Cardiac muscle cell (in vitro differentiated cells and primary cell): ENCODE measurements at regions not wholly inside any gene's neighbourhood (a gene's known extent, or its start where the extent isn't known, plus 50 kb on each side); places are given as distances from the start of the nearest gene placed in this dataset.
A peak's percentile ranks its signal among the peaks of the same experiment; 100 is the strongest.

Source experiments
- DNase-seq, 2 donors: peaks; one replicate each; pipeline versions ENCODE4 v3.0.0 to v3.0.0-alpha.2; 2010 to 2017; ENCODE audit warnings: low read depth in 1 of 2, low spot score in 1 of 2
- H3K27ac ChIP-seq: fragments of 200-600 bp; sonication (generic); 2 replicates; pipeline ENCODE4 v1.5.1; 2016
- H3K27me3 ChIP-seq: fragments of 200-600 bp; sonication (generic); 2 replicates; pipeline ENCODE4 v1.6.0; 2016; ENCODE audit warnings: control low read depth
- H3K36me3 ChIP-seq: fragments of 200-600 bp; sonication (generic); 2 replicates; pipeline ENCODE4 v1.5.1; 2016; ENCODE audit warnings: control low read depth
- H3K4me1 ChIP-seq: fragments of 200-600 bp; sonication (generic); 2 replicates; pipeline ENCODE4 v1.8.1; 2017; ENCODE audit warnings: low read depth, mild to moderate bottlenecking, mixed run types
- H3K4me3 ChIP-seq: fragments of 200-600 bp; sonication (generic); 2 replicates; pipeline ENCODE4 v1.5.1; 2016; ENCODE audit warnings: mild to moderate bottlenecking
- H3K9me3 ChIP-seq: fragments of 200-600 bp; sonication (generic); 2 replicates; pipeline ENCODE4 v1.5.1; 2017; ENCODE audit warnings: low read depth, mild to moderate bottlenecking, control low read depth
- CTCF ChIP-seq: IDR thresholded peaks from 2 replicates; pipeline ENCODE4 v1.5.1; 2012; ENCODE audit warnings: low read depth, mild to moderate bottlenecking, low read length

GRCh38 chr1:29516063-29516820 is 279.9 kb downstream of the PTPRU start:
- Histone ChIP-seq H3K36me3 (no peaks in the 10 kb centered on the region), H3K27ac (no peak overlapping the region), H3K27me3 (peaks cover 5% of the 10 kb centered on the region), H3K4me1 (no peaks in the 10 kb centered on the region), H3K9me3 (no peaks in the 10 kb centered on the region), H3K4me3 (no peak overlapping the region)
- no peak for DNase-seq
- TF ChIP-seq CTCF: no peak

- no peak for DNase-seq
- peaks cover 5% of the 10 kb centered on the region for H3K27me3 ChIP-seq
- no peak for TF ChIP-seq CTCF
- H3K36me3 ChIP-seq: no peaks in the 10 kb centered on the region
- no peak overlapping the region for H3K27ac ChIP-seq
- H3K4me1 ChIP-seq: no peaks in the 10 kb centered on the region
- H3K4me3 ChIP-seq: no peak overlapping the region
- H3K9me3 ChIP-seq: no peaks in the 10 kb centered on the region
These were observed 279.0 kb downstream of the PTPRU start for GRCh38 chr1:29515170-29515955.

- no peak overlapping the region for H3K27ac ChIP-seq
- H3K9me3 ChIP-seq: no peaks in the 10 kb centered on the region
- no peak overlapping the region for H3K4me3 ChIP-seq
- no peak for TF ChIP-seq CTCF
- DNase-seq: no peak
- peaks cover 5% of the 10 kb centered on the region for H3K27me3 ChIP-seq
- H3K4me1 ChIP-seq: no peaks in the 10 kb centered on the region
- no peaks in the 10 kb centered on the region for H3K36me3 ChIP-seq
These were observed 278.2 kb downstream of the PTPRU start for GRCh38 chr1:29514361-29515169.

GRCh38 chr1:29513357-29513756 is 277.0 kb downstream of the PTPRU start:
- Histone ChIP-seq H3K9me3 (no peaks in the 10 kb centered on the region), H3K4me3 (no peak overlapping the region)

More at GRCh38 chr1:29513357-29513756, 277.0 kb downstream of the PTPRU start:
- TF ChIP-seq CTCF: peak; percentile 55
- H3K27me3 ChIP-seq: peaks cover 5% of the 10 kb centered on the region
- DNase-seq: peak; percentile 40 to 61
- H3K36me3 ChIP-seq: no peaks in the 10 kb centered on the region
- no peak overlapping the region for H3K27ac ChIP-seq
- H3K4me1 ChIP-seq: no peaks in the 10 kb centered on the region
